ENCODE measurements at regions not wholly inside any gene's neighbourhood (a gene's known extent, or its start where the extent isn't known, plus 50 kb on each side); places are given as distances from the start of the nearest gene placed in this dataset.

- TF ChIP-seq POLR2A (IDR thresholded peaks at IDR 0.05; ENCODE audit: low read depth, low read length) (no peak), POLR2AphosphoS5 (IDR thresholded peaks at IDR 0.05; ENCODE audit: low read depth, low read length) (no peak)
These were observed 294.9 kb downstream of the PDHA2 start for GRCh38 chr4:96134806-96135205.
